GM18498 (cell line): ENCODE measurements at regions not wholly inside any gene's neighbourhood (a gene's known extent, or its start where the extent isn't known, plus 50 kb on each side); places are given as distances from the start of the nearest gene placed in this dataset.

Source experiments
- ATAC-seq: cut with Tn5 transposase; IDR thresholded peaks from one replicate; pipeline ENCODE4 v1.9.1; 2021; ENCODE audit warnings: mild to moderate bottlenecking, moderate library complexity; ENCODE audit not compliant: unreplicated experiment

DNA sequence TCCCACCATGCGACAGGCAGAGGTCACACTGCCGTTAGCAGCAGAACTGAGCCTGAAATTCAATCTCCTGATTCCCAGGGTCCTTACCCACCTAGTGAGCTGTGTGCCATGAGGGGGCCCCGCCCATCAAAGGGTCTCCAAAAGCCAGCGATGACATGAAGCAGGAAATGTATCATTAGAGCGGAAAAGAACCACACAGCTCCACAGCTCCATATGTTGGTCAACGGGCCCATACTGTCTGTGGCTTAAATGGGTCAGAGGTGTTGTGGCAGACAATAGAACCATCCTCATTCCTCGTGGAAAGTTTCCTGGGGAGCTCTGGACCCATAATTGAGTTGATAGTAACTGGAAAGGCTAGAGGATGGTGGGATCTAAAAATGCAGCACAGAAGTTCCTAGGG lies 68.1 kb upstream of the PODXL start:
- ATAC-seq, result no peak

DNA sequence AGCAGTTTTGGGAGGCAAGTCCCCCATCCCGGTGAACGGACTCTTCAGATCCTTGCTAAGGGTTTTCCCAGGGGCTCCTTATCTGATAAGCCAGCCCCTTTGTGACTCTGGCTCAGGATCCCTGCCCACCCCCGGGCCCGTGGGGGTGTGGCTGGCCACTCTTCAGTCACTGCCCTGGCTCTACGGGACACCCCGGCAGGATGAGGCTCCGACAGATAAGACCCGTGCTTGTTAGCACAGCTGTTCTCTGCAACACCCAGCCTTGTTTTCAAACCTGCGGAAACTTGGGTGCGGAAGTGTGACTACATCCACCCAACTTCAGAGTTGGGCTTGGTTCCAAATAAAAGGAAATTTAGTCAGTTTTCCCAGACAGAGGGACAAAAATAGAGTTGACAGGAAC lies 66.7 kb upstream of the PODXL start:
- no peak for ATAC-seq

DNA sequence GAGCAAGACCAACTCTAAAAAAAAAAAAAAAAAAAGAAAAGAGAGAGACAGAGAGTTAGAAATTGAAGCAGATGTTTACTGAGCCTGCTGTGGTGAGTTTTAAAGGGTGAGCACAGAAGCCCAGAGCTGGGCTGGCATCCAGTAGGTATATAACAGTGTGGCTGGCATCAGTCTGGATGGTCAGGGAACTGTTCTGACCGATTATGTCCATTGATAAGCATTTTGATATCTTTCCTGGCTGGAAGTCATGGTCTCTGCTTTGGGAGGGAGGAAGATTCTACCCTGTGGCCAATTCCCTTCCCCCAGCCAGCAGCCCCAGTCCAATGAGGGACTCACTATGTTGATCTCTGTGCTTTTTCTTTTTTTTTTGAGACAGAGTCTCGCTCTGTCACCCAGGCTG lies 65.2 kb upstream of the PODXL start:
- no peak for ATAC-seq

DNA sequence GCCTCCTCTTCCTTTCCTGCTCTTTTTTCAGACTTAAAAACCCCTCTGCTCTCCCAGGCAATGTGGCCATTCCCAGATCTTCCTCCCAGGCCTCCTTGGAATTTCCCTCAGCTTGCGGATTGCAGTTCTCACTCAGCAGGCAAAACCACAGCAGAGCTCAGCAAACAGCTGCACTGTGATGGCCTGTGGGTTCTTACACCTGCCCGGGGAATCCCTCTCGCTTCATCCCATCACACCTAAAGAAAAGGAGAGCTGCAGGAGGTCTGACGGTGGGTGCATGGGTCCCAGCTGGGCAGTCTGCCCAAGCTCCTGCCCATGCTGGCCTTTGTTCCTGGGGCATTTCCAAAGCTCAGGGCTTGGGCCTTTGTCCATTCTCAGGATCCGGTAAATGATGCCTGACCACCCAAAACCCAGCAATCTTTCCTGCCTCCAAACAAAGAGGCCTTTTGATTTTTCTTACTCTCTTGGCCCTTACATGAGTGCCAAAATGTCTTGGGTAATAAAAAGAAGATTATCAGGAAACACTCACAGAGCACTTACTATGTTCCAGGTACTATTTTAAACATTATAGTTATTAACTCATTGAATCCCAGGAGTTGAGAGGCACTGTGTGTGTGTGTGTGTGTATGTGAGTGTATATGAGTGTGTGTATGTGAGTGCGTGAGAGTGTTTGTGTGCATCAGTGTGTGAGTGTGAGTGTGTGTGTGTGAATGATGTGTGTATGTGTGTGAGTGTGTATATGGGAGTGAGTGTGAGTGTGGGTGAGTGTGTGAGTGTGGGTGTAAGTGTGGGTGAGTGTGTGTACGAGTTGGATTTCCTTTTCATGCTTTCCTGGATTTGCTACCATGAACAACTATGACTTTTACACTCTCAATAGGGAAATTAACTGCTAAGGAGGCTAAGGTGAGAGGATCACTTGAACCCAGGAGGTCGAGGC lies 64.5 kb upstream of the PODXL start:
- ATAC-seq, result no peak

DNA sequence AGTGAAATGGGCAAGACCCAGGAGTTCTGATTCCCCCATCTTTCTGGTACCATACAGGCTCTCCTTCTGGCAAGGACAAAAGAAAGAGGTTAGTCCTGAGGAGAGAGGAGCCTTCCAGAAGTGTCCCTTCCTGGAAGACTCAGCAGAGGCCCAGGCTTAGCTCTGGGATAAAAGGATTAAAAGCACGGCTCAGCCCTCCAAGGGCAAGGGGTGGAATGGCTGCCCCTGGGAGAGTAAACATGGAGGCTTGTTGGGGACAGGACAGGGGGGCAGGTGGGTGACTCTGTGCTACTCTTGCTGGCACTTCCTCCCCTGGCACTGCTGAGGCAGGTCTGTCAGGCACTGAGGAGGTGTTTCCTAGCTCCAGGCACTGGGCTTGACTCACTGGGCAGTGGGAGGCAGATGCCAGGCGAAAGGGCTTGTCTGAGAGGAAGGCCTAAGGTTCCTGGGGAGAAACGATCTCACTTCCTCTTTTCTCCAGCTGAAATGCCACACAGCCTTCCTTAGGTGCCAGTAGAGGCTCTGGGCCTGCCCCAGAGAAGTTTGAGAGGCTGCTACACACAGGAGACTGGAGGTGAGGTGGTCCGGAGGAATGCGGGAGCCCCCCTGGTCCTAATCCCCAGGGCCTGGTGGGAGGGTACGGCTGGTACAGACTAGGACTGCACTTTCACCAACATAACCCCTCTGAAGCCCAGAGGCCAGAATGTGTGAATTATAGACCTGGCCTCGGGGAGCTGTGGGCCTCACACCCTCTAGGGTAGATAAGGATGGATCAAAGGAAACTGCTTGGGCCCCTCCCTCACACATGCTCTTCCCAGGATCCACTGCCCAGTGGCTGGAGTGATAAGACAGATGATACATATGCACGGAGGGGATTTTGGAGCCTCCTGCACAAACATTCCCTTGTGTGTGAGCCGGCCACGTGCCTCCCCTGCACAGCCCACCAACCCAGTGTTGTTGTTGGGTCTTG lies 63.2 kb upstream of the PODXL start:
- no peak for ATAC-seq

DNA sequence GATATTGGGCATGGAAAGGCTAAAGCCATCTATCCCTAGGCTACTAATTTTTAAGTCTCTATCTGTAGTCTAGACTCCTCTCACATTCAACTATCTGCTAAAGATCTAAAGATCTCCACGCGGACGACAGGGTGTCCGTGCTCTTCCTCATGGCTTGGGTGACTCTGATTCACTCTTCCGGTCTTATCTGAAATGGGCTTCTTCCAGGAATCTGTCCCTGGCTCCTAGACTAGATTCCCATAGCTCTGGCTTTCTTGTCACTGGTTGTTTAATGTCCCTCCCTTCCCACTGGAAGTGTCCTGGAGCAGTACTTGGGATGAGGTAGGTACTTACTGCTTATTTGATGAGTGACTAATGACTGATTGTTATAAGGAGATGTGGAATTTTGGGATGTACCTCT lies 62.0 kb upstream of the PODXL start:
- ATAC-seq, result no peak

DNA sequence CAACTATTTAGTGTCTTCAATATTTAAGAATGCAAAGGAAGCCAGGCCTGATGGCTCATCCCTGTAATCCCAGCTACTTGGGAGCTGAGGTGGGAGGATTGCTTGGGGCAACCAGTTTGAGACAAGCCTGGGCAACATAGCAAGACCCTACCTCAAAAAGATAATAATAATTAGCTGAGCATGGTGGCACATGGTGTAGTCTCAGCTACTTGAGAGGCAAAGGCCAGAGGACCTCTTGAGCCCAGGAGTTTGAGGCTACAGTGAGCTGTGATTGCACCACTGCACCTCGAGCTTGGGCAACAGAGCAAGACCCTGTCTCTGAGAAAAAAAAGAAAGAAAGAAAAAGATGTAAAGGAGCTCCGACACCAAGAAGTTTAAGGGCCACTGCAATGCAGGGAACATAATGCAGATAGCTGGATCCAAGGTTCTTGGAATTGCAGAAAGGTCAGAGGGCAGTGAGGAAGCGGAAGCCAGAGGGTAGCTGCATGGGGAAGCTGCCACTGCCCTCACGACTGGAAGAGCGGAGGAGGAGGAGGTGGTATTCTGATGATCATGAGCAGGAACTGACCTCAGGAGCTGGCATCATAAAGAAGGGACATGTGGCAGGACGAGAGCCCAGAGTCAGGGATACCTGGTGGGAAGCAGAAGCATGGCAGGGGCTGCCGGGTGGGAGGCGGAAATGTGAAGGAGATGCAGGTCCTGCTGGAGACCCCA lies 60.2 kb upstream of the PODXL start:
- no peak for ATAC-seq

DNA sequence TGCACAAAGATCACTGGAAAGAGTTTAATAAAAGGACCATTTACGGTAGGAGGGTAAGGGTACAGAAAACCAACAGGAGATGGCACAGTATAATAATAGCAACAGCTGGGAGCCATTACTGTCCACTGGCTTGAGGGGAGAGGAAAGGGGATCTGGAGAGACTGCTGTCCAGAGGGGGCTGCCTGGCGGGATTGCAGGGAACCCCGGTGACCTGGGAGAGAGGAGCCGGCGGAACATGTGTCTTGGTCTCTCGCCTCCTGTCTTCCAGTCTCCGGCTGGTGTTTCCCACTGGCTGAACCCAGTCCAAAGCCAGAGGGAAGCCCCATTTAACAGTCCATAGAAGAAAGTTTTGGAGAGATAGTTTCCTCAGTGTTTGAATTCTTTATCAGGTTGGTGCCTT lies 57.5 kb upstream of the PODXL start:
- ATAC-seq, result no peak

DNA sequence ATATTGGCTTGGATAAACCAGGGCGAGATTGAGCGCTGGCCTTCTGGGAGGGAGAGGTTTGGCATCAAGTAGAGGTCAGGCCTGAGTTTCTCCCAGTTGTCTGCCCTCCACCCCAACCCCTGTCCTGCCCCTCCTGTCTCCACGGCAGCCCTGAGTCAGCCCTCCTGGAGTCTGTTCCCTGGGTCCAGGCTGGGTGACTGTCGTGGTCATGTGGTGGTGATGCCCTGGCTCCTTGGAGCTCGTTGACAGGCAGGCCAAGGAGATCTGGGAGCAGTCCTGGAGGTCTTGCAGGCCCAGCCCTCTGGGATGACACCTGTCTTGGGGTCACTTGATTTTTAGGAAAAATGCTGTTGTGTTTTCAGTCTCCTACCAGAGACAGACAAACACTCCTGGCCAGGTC lies 53.6 kb upstream of the PODXL start:
- ATAC-seq, result no peak

DNA sequence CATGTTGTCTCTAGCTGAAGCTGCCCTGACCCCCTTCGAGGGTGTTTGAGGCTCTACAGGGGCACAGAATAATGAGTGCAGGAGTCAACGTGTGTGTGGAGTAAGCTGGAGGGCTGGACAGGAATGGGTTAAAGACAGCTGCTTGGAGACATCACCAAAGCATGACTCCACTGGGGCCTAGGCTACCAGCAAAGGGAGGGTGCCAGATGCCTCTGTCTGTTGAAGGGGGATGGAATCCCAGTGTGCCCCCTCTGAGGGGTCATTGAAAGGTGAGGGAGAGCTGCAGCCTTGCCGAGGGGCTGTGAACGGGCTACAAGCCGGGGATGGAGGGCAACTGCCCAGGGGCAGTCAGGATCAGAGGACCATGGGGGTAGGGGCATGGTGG lies 51.7 kb upstream of the PODXL start:
- ATAC-seq, result no peak

DNA sequence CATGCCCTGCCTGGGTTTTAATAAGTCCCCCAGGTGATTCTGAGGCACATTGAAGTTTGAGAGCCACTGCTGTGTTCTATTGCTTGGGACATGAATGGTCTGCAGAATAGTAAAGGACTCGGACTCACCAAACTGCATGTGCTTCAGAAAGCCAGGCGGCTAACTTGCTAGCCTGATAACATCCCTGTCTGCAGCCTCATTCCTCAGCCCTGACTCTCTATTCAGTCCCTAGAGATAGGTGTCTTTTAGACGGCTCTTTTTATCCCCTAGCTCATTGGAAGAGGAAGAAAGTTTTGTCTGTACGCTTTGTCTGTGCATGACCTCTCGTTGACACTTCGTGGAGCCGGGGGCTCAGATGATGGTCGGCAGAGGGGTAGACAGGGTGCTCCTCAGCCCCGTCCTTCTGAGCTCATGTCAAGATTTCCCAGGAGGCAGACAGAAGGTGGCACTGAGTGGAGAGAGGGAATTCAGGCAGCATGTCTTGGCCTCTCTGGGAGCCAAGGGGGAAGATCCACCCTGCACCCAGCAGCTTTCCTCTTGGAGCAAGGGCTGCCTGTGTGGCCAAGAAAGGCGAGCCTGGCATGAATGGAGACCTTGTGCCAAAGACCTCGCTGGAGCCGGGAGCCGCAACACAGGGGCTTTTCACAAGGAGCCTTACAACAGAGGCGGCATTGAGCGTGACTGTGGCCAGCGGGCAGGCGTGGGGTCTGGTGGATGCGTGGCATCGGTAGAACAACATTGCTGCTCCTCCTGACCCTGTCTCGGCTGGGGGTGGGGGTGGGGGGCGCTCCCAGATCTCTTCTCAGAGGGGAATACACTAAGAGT lies 51.1 kb upstream of the PODXL start:
- ATAC-seq, result no peak

DNA sequence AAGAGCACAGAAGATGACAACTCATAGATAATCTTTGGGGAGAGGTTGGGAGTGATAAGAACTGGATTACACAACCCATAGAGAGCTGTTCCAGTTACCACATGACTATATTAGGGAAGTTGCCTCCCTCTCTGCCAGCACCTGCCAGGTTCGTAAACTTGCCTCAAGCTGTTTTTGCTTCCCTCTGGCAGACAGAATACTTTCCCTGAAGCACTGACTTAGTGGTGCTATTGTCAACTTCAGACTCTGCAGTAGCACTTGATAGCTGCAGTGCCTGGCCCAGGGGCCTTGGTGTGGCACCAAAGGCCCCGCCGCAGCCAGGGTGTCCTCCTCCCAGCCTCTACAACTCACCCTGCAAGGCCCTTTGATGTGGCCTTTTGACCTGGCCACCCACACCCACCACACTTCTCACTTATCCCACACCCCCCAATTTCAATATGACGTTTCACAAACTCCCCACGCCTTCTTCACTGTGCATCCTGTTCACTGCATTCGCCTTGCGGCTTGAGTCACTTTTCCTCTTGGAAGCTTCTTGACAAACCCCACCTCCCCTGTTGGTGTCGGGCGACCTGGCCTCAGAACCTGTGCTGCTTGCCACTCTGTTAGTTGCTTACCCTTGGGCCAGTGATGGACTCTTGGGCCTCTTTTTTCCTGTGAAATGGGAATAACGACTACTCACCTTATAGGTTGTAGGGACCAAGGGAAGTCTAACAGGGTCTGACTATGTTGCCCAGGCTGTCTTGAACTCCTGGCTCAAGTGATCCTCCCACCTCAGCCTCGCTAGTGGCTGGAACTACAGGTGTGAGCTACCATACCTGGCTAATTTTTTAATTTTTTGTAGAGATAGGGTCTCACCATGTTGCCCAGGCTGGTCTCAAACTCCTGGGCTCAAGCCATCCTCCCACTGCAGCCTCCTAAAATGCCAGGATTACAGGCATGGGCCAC lies 50.2 kb upstream of the PODXL start:
- no peak for ATAC-seq
